Stimulated activated CD8-positive, alpha-beta memory T cell treated with anti-CD3 and anti-CD28 coated beads, Interleukin-7, amount 100 ng/mL, for 48 hours (primary cell): ENCODE measurements at regions not wholly inside any gene's neighbourhood (a gene's known extent, or its start where the extent isn't known, plus 50 kb on each side); places are given as distances from the start of the nearest gene placed in this dataset.
"Not testable (repeated sequence)": the region's sequence is repeated elsewhere in the genome, so short reads cannot be mapped to it uniquely, and the experiment has no call there.

Experiments used
- DNase-seq, 2 donors: peaks; one replicate each; pipeline ENCODE4 v3.0.0-alpha.2; 2020; ENCODE audit warnings: low read depth in 1 of 2; ENCODE audit errors: extremely low read depth in 1 of 2

GRCh38 chr5:89069591-89069990, 186.6 kb upstream of the MEF2C start:
- DNase-seq = no peak

GRCh38 chr5:89067362-89067761, 184.4 kb upstream of the MEF2C start:
- DNase-seq = no peak

- no peak for DNase-seq
Measured at GRCh38 chr5:89065919-89066318, 182.9 kb upstream of the MEF2C start.

GRCh38 chr5:89064736-89065135, 181.8 kb upstream of the MEF2C start:
- no peak for DNase-seq

- no peak for DNase-seq
Measured at GRCh38 chr5:89064054-89064453, 181.1 kb upstream of the MEF2C start.

- DNase-seq = no peak
Measured at GRCh38 chr5:89060768-89061167, 177.8 kb upstream of the MEF2C start.

GRCh38 chr5:89059274-89059673, 176.3 kb upstream of the MEF2C start:
- no peak for DNase-seq

- DNase-seq = no peak
Measured at GRCh38 chr5:89055695-89056085, 172.7 kb upstream of the MEF2C start.

GRCh38 chr5:89055015-89055694, 172.2 kb upstream of the MEF2C start:
- no peak for DNase-seq

- no peak for DNase-seq
Measured at GRCh38 chr5:89053547-89053946, 170.6 kb upstream of the MEF2C start.

GRCh38 chr5:89050062-89050461, 167.1 kb upstream of the MEF2C start:
- DNase-seq = not testable (repeated sequence)

GRCh38 chr5:89047571-89047970, 164.6 kb upstream of the MEF2C start:
- DNase-seq = no peak

GRCh38 chr5:89045216-89045615, 162.2 kb upstream of the MEF2C start:
- DNase-seq = no peak

- no peak for DNase-seq
Measured at GRCh38 chr5:89044674-89045200, 161.8 kb upstream of the MEF2C start.

GRCh38 chr5:89043676-89044075, 160.7 kb upstream of the MEF2C start:
- no peak for DNase-seq

GRCh38 chr5:89042746-89043145, 159.8 kb upstream of the MEF2C start:
- no peak for DNase-seq

- DNase-seq = no peak
Measured at GRCh38 chr5:89041976-89042375, 159.0 kb upstream of the MEF2C start.

GRCh38 chr5:89041249-89041779, 158.3 kb upstream of the MEF2C start:
- no peak for DNase-seq

GRCh38 chr5:89036704-89037489, 153.9 kb upstream of the MEF2C start:
- DNase-seq = no peak

GRCh38 chr5:89036166-89036565, 153.2 kb upstream of the MEF2C start:
- no peak for DNase-seq

GRCh38 chr5:89034588-89034987, 151.6 kb upstream of the MEF2C start:
- no peak for DNase-seq

- no peak for DNase-seq
Measured at GRCh38 chr5:89030798-89031197, 147.8 kb upstream of the MEF2C start.
